ENCODE measurements at regions not wholly inside any gene's neighbourhood (a gene's known extent, or its start where the extent isn't known, plus 50 kb on each side); places are given as distances from the start of the nearest gene placed in this dataset.
"Not testable (repeated sequence)": the region's sequence is repeated elsewhere in the genome, so short reads cannot be mapped to it uniquely, and the experiment has no call there.

GRCh38 chr3:139265131-139266016 is 78.4 kb upstream of the MRPS22 start:
- Histone ChIP-seq H3K4me3 (no peak overlapping the region), H3K27ac (no peak overlapping the region), H3K27me3 (no peaks in the 10 kb centered on the region), H3K9me3 (no peaks in the 10 kb centered on the region), H3K36me3 (no peaks in the 10 kb centered on the region), H3K4me1 (no peaks in the 10 kb centered on the region)
- ATAC-seq (no peak), DNase-seq (no peak)
- TF ChIP-seq CTCF (IDR thresholded peaks at IDR 0.05), result no peak
- intact Hi-C loops (cut with DNase I), result no loop called here

- no peak overlapping the region for H3K27ac ChIP-seq
Measured at GRCh38 chr3:139267300-139268246, 76.2 kb upstream of the MRPS22 start.

GRCh38 chr3:139269984-139270383 is 73.8 kb upstream of the MRPS22 start:
- DNase-seq (no peak), ATAC-seq (no peak)
- TF ChIP-seq CTCF (IDR thresholded peaks at IDR 0.05), result no peak
- no peak overlapping the region for H3K27ac ChIP-seq
- peaks cover 0 to 5% of the 10 kb centered on the region in 2 donors for H3K27me3 ChIP-seq
- H3K4me3 ChIP-seq, result no peak overlapping the region
- no peaks in the 10 kb centered on the region for H3K36me3 ChIP-seq
- H3K4me1 ChIP-seq, result no peaks in the 10 kb centered on the region
- H3K9me3 ChIP-seq, result no peaks in the 10 kb centered on the region
- intact Hi-C loops (cut with DNase I), result no loop called here

More at GRCh38 chr3:139267300-139268246, 76.2 kb upstream of the MRPS22 start:
- H3K9me3 ChIP-seq, result no peaks in the 10 kb centered on the region
- no peak for ATAC-seq
- no peak for DNase-seq
- H3K4me1 ChIP-seq, result no peaks in the 10 kb centered on the region
- no peaks in the 10 kb centered on the region for H3K36me3 ChIP-seq
- no peak for TF ChIP-seq CTCF (IDR thresholded peaks at IDR 0.05)
- intact Hi-C loops (cut with DNase I), result no loop called here
- H3K27me3 ChIP-seq, result no peaks in the 10 kb centered on the region
- no peak overlapping the region for H3K4me3 ChIP-seq

- H3K4me1 ChIP-seq; H3K9me3 ChIP-seq; ATAC-seq; H3K27ac ChIP-seq; H3K27me3 ChIP-seq; H3K36me3 ChIP-seq; H3K4me3 ChIP-seq; DNase-seq; intact Hi-C loops (cut with DNase I): not testable (repeated sequence)
Measured at GRCh38 chr3:139270652-139271051, 73.2 kb upstream of the MRPS22 start.

GRCh38 chr3:139280027-139280671 is 63.7 kb upstream of the MRPS22 start:
- ATAC-seq (no peak), DNase-seq (no peak)
- Histone ChIP-seq H3K36me3 (no peaks in the 10 kb centered on the region), H3K9me3 (peaks cover 0 to 2% of the 10 kb centered on the region in 2 donors), H3K27me3 (no peaks in the 10 kb centered on the region), H3K4me3 (no peak overlapping the region), H3K27ac (no peak overlapping the region), H3K4me1 (no peaks in the 10 kb centered on the region)
- intact Hi-C loops (cut with DNase I), result no loop called here
- TF ChIP-seq CTCF (IDR thresholded peaks at IDR 0.05), result no peak

Measured in left lung (tissue), 4 donors.